Fibroblast of villous mesenchyme (primary cell): ENCODE measurements at regions not wholly inside any gene's neighbourhood (a gene's known extent, or its start where the extent isn't known, plus 50 kb on each side); places are given as distances from the start of the nearest gene placed in this dataset.

Source experiments
- DNase-seq: peaks from one replicate; pipeline ENCODE4 v3.0.0-alpha.2; 2010; ENCODE audit warnings: low read depth
- H3K4me3 ChIP-seq: 2 replicates; pipeline ENCODE4 v1.5.1; 2011; ENCODE audit warnings: low read depth, mild to moderate bottlenecking, low read length
- TF ChIP-seq, protein P1 (sequence below): IDR thresholded peaks from 2 replicates; pipeline ENCODE4 v1.5.1; 2012; ENCODE audit warnings: low read depth, mild to moderate bottlenecking, low read length; ENCODE audit not compliant: insufficient read depth

DNA sequence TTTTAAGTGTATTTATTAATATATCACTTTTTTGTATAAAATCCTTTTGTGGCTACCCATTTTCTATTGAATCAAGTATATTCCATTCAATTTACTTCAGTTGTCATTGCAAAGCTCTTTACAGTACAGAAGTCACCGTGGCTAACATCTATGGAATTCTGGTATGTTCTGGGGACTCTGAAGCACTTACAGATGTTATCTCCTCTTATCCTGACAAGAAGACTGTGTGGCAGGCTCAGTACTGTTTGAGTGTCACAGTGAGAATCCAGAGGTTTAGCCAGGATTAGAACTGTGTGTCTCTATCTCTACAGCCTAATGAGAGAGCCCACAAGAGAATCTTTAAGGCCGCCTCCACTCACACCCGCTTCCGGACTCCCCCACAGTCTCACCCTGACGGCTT, 78.2 kb upstream of the SORBS2 start:
- TF ChIP-seq, protein P1, sequence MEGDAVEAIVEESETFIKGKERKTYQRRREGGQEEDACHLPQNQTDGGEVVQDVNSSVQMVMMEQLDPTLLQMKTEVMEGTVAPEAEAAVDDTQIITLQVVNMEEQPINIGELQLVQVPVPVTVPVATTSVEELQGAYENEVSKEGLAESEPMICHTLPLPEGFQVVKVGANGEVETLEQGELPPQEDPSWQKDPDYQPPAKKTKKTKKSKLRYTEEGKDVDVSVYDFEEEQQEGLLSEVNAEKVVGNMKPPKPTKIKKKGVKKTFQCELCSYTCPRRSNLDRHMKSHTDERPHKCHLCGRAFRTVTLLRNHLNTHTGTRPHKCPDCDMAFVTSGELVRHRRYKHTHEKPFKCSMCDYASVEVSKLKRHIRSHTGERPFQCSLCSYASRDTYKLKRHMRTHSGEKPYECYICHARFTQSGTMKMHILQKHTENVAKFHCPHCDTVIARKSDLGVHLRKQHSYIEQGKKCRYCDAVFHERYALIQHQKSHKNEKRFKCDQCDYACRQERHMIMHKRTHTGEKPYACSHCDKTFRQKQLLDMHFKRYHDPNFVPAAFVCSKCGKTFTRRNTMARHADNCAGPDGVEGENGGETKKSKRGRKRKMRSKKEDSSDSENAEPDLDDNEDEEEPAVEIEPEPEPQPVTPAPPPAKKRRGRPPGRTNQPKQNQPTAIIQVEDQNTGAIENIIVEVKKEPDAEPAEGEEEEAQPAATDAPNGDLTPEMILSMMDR, result no peak
- DNase-seq, result no peak
- H3K4me3 ChIP-seq, result no peak overlapping the region

GRCh38 chr4:185892165-185892564, 80.2 kb upstream of the SORBS2 start:
- no peak for DNase-seq
- H3K4me3 ChIP-seq, result no peak overlapping the region
- TF ChIP-seq, protein P1, result no peak

DNA sequence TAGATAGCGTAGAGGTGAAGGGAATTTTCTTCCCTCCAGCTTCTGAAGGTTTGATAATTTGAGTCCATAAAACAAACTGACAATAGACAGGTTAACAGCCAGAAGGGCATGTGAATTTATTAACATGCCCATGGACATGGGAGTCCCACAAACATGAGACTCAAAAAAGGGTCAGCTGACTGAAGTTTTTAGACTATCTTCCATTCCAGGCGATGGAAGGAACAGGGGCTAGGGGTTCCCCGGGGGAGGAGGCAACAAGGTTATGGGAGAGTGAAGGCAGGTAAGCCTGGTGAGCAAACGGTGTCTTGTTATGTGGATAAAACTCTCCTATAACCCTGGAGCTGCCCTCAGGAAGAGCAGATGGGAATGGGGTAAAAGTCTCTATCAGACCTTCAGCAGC, 81.5 kb upstream of the SORBS2 start:
- no peak overlapping the region for H3K4me3 ChIP-seq
- DNase-seq, result no peak
- TF ChIP-seq, protein P1, result no peak

- TF ChIP-seq, protein P1, result no peak
- no peak for DNase-seq
- no peak overlapping the region for H3K4me3 ChIP-seq
Observed at GRCh38 chr4:185894481-185894880, 82.5 kb upstream of the SORBS2 start.

DNA sequence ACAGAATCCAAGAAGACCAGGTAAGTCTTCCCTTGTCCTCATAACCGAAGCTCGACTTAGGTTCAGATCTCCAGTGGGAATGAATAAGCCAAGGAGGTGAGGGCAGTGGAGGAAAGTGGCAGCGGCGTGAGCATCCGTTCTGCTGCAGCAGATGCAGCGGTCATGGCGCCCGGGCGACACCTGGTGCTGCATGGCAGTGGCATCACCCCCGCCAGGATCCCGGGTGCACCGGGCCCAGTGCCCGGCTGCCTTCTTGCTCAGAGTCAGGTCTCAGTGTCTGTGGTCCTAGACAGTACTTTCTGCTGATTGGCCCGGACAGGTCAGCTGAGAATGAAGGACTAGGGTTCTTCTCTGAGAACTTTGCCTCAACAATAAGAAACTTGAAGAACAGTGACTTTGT, 83.4 kb upstream of the SORBS2 start:
- H3K4me3 ChIP-seq, result no peak overlapping the region
- TF ChIP-seq, protein P1, result no peak
- no peak for DNase-seq

GRCh38 chr4:185895866-185896265, 83.9 kb upstream of the SORBS2 start:
- no peak overlapping the region for H3K4me3 ChIP-seq
- TF ChIP-seq, protein P1, result no peak
- no peak for DNase-seq

- no peak overlapping the region for H3K4me3 ChIP-seq
- DNase-seq, result no peak
- TF ChIP-seq, protein P1, result no peak
Observed at GRCh38 chr4:185896817-185897488, 85.0 kb upstream of the SORBS2 start.
